Ishikawa (cell line): ENCODE measurements at regions not wholly inside any gene's neighbourhood (a gene's known extent, or its start where the extent isn't known, plus 50 kb on each side); places are given as distances from the start of the nearest gene placed in this dataset.

ENCODE experiments used
- CREB1 ChIP-seq: IDR thresholded peaks from 2 replicates; pipeline ENCODE4 v1.6.1; 2012; ENCODE audit warnings: low read depth
- EP300 ChIP-seq: IDR thresholded peaks from 2 replicates; pipeline ENCODE4 v1.6.1; 2012; ENCODE audit warnings: borderline replicate concordance
- FOXM1 ChIP-seq: IDR thresholded peaks from 2 replicates; pipeline ENCODE4 v1.6.1; 2012; ENCODE audit warnings: low read depth, borderline replicate concordance
- MAX ChIP-seq: IDR thresholded peaks from 2 replicates; pipeline ENCODE4 v1.6.1; 2012
- NFIC ChIP-seq: IDR thresholded peaks from 2 replicates; pipeline ENCODE4 v1.6.1; 2012
- RAD21 ChIP-seq: IDR thresholded peaks from 2 replicates; pipeline ENCODE4 v1.6.1; 2012; ENCODE audit warnings: low read depth
- REST ChIP-seq: IDR thresholded peaks from 2 replicates; pipeline ENCODE4 v1.6.1; 2012; ENCODE audit warnings: low read depth, mild to moderate bottlenecking
- TAF1 ChIP-seq: IDR thresholded peaks from 2 replicates; pipeline ENCODE4 v1.6.1; 2012; ENCODE audit warnings: low read depth, mild to moderate bottlenecking
- TCF12 ChIP-seq: IDR thresholded peaks from 2 replicates; pipeline ENCODE4 v1.6.1; 2012; ENCODE audit warnings: low read depth
- USF1 ChIP-seq: IDR thresholded peaks from 2 replicates; pipeline ENCODE4 v1.6.1; 2012
- YY1 ChIP-seq: IDR thresholded peaks from 2 replicates; pipeline ENCODE4 v1.6.1; 2012; ENCODE audit warnings: low read depth
- ZBTB7A ChIP-seq: IDR thresholded peaks from 2 replicates; pipeline ENCODE4 v1.6.1; 2012; ENCODE audit warnings: low read depth

GRCh38 chr20:57860576-57860975, 150.8 kb upstream of the PMEPA1 start:
- TF ChIP-seq USF1 (no peak), CREB1 (no peak), YY1 (no peak), TAF1 (no peak), RAD21 (no peak), MAX (no peak), REST (no peak), TCF12 (no peak), NFIC (no peak), EP300 (no peak), ZBTB7A (no peak), FOXM1 (no peak)
